GM23248 (cell line): ENCODE measurements at regions not wholly inside any gene's neighbourhood (a gene's known extent, or its start where the extent isn't known, plus 50 kb on each side); places are given as distances from the start of the nearest gene placed in this dataset.

ENCODE experiments used
- DNase-seq: peaks from one replicate; pipeline ENCODE4 v3.0.0-alpha.2; 2015
- H2AFZ ChIP-seq: fragments of 200-600 bp; sonication (generic); 2 replicates; pipeline ENCODE4 v1.6.1; 2016; ENCODE audit warnings: antibody characterized with exemption
- H3F3A ChIP-seq: fragments of 200-600 bp; sonication (generic); 2 replicates; pipeline ENCODE4 v1.6.1; 2016; ENCODE audit warnings: mild to moderate bottlenecking, antibody characterized with exemption, mixed run types; ENCODE audit not compliant: insufficient read depth
- H3K27ac ChIP-seq: fragments of 200-600 bp; sonication (generic); 2 replicates; pipeline ENCODE4 v1.5.1; 2016; ENCODE audit warnings: mild to moderate bottlenecking
- H3K27me3 ChIP-seq: fragments of 200-600 bp; sonication (generic); replicated peaks from 2 replicates; pipeline ENCODE4 v1.6.1; 2016; ENCODE audit warnings: mild to moderate bottlenecking; ENCODE audit not compliant: insufficient read depth
- H3K36me3 ChIP-seq: fragments of 200-600 bp; sonication (generic); 2 replicates; pipeline ENCODE4 v1.6.1; 2016; ENCODE audit warnings: low read depth, mild to moderate bottlenecking
- H3K4me1 ChIP-seq: fragments of 200-600 bp; sonication (generic); 2 replicates; pipeline ENCODE4 v1.6.1; 2016; ENCODE audit warnings: mild to moderate bottlenecking; ENCODE audit not compliant: insufficient read depth
- H3K4me2 ChIP-seq: fragments of 200-600 bp; sonication (generic); one replicate; pipeline ENCODE4 v1.6.1; 2016; ENCODE audit warnings: mild to moderate bottlenecking; ENCODE audit not compliant: unreplicated experiment
- H3K4me3 ChIP-seq: fragments of 200-600 bp; sonication (generic); 2 replicates; pipeline ENCODE4 v1.5.1; 2016; ENCODE audit warnings: mild to moderate bottlenecking
- H3K79me2 ChIP-seq: fragments of 200-600 bp; sonication (generic); 2 replicates; pipeline ENCODE4 v1.6.1; 2016; ENCODE audit warnings: mild to moderate bottlenecking; ENCODE audit not compliant: insufficient read depth
- H3K9ac ChIP-seq: fragments of 200-600 bp; sonication (generic); 2 replicates; pipeline ENCODE4 v1.6.1; 2016; ENCODE audit warnings: mild to moderate bottlenecking
- H3K9me2 ChIP-seq: fragments of 200-600 bp; sonication (generic); 2 replicates; pipeline ENCODE4 v1.6.1; 2016; ENCODE audit warnings: mixed run types, mild to moderate bottlenecking, moderate library complexity; ENCODE audit not compliant: insufficient read depth
- H3K9me3 ChIP-seq: fragments of 200-600 bp; sonication (generic); one replicate; pipeline ENCODE4 v1.6.1; 2017; ENCODE audit warnings: low read depth
- H4K20me1 ChIP-seq: fragments of 200-600 bp; sonication (generic); 2 replicates; pipeline ENCODE4 v1.6.0; 2016; ENCODE audit not compliant: insufficient read depth
- EZH2 ChIP-seq: fragments of 200-600 bp; sonication (generic); IDR thresholded peaks from 2 replicates; pipeline ENCODE4 v1.6.1; 2018; ENCODE audit warnings: antibody characterized with exemption, mild to moderate bottlenecking; ENCODE audit not compliant: insufficient read depth, poor library complexity, severe bottlenecking
- EZH2phosphoT487 ChIP-seq: fragments of 200-600 bp; sonication (generic); IDR thresholded peaks from 2 replicates; pipeline ENCODE4 v1.6.1; 2018; ENCODE audit warnings: antibody characterized with exemption, moderate library complexity, mild to moderate bottlenecking, low read depth; ENCODE audit not compliant: insufficient read depth
- WGBS, 2 experiments: methylation state at CpG; one replicate each; pipeline ENCODE4 v1.1.6; 2015 to 2017; ENCODE audit warnings: low lambda C conversion rate in 2 of 2, low coverage in 1 of 2; ENCODE audit errors: missing lambda C conversion rate in 2 of 2; 5-methylcytosine and 5-hydroxymethylcytosine counted together
- in situ Hi-C: fragments of 300-500 bp; cut with MboI; formaldehyde crosslinking; loops from 2 replicates; pipeline ENCODE4 v1.15.0; 2020

DNA sequence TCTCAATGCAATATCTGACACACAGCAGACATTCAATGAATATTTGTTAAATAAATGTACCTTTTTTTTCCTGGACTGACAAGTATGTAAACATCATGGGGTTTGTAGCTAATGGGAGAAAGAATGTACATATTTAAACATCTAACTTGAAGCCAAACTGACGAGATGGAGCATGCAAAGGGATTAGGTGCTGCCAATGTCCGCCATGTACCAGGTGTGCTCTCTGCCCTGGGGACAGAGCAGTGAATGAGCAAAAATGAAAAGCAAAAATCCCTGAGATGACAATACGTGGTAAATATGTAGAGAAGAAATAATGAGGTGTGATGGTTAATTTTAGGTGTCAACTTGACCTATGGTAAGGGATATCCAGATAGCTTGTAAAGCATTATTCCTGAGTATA is 247.4 kb upstream of the CELF4 start:
- in situ Hi-C loops: no loop called here
- TF ChIP-seq EZH2phosphoT487 (no peak), EZH2 (no peak)
- Histone ChIP-seq H4K20me1 (no peaks in the 10 kb centered on the region), H2AFZ (no peak overlapping the region), H3K4me1 (no peaks in the 10 kb centered on the region), H3K27ac (no peak overlapping the region), H3K79me2 (no peaks in the 10 kb centered on the region), H3K4me3 (no peak overlapping the region), H3K4me2 (no peak overlapping the region), H3K9me3 (no peaks in the 10 kb centered on the region), H3K9me2 (no peaks in the 10 kb centered on the region), H3K9ac (no peak overlapping the region), H3F3A (no peaks in the 10 kb centered on the region), H3K36me3 (no peaks in the 10 kb centered on the region), H3K27me3 (no peaks in the 10 kb centered on the region)
- 11 to 13% methylated on average over 3 of the region's 3 CpGs for WGBS, 2 experiments
- DNase-seq: no peak

DNA sequence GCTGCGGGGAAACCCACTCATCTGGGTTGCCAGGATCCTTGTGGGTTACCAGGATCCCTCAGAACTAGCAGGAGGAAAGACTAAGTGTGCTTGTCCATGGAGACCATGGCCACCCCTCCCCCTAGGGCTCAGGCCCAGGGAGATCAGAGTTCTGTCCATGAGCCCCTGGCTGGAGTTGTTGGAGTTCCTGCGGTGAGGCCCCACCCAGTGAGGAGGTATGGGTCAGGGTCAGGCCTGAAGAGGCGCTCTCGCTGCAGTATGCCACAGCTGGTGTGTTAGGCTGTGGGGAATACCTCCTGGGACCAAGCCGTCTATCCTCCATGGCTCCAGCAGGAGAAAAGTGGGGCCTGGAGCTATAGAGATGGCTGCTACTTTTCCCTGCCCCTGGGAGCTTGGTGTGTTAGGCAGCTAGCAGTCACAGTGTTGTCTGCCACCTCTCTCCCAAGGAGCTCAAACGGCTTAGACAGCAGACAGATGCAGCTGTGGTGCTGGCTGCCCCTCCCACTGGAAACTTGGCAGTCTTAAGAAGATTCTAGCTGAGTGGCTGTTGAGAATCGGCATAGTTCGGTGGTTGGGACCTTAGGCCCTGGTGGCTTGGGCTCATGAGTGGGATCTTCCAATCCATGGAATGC is 240.3 kb upstream of the CELF4 start:
- Histone ChIP-seq H2AFZ (no peak overlapping the region), H3K9me2 (no peaks in the 10 kb centered on the region), H3F3A (no peaks in the 10 kb centered on the region), H4K20me1 (no peaks in the 10 kb centered on the region), H3K9ac (no peak overlapping the region), H3K79me2 (no peaks in the 10 kb centered on the region), H3K9me3 (no peaks in the 10 kb centered on the region), H3K4me2 (no peak overlapping the region), H3K27me3 (no peaks in the 10 kb centered on the region), H3K36me3 (no peaks in the 10 kb centered on the region), H3K4me1 (no peaks in the 10 kb centered on the region), H3K4me3 (no peak overlapping the region), H3K27ac (no peak overlapping the region)
- TF ChIP-seq EZH2phosphoT487 (no peak), EZH2 (no peak)
- 40% methylated on average over 8 of the region's 8 CpGs for WGBS, 2 experiments
- in situ Hi-C loops: no loop called here
- no peak for DNase-seq

GRCh38 chr18:37796823-37797349 is 231.3 kb upstream of the CELF4 start:
- in situ Hi-C loops: no loop called here

GRCh38 chr18:37787452-37787851 is 221.9 kb upstream of the CELF4 start:
- no peak overlapping the region for H2AFZ ChIP-seq
- no peaks in the 10 kb centered on the region for H3K9me2 ChIP-seq
- no peak overlapping the region for H3K4me2 ChIP-seq
- TF ChIP-seq EZH2phosphoT487: no peak
- TF ChIP-seq EZH2: no peak
- H3K27me3 ChIP-seq: no peaks in the 10 kb centered on the region
- DNase-seq: no peak
- no peak overlapping the region for H3K27ac ChIP-seq
- in situ Hi-C loops: no loop called here
- no peaks in the 10 kb centered on the region for H3K9me3 ChIP-seq
- H3K9ac ChIP-seq: no peak overlapping the region
- no peaks in the 10 kb centered on the region for H3K36me3 ChIP-seq
- no peaks in the 10 kb centered on the region for H4K20me1 ChIP-seq
- H3F3A ChIP-seq: no peaks in the 10 kb centered on the region
- no peaks in the 10 kb centered on the region for H3K4me1 ChIP-seq
- no peak overlapping the region for H3K4me3 ChIP-seq
- no peaks in the 10 kb centered on the region for H3K79me2 ChIP-seq

More at GRCh38 chr18:37796823-37797349, 231.3 kb upstream of the CELF4 start:
- WGBS, 2 experiments: 15 to 18% methylated on average over 6 of the region's 6 CpGs
- no peaks in the 10 kb centered on the region for H3K9me2 ChIP-seq
- H3K79me2 ChIP-seq: no peaks in the 10 kb centered on the region
- no peaks in the 10 kb centered on the region for H3K4me1 ChIP-seq
- TF ChIP-seq EZH2: no peak
- TF ChIP-seq EZH2phosphoT487: no peak
- H3K4me2 ChIP-seq: no peak overlapping the region
- no peak overlapping the region for H3K27ac ChIP-seq
- H2AFZ ChIP-seq: no peak overlapping the region
- H3K9me3 ChIP-seq: no peaks in the 10 kb centered on the region
- no peaks in the 10 kb centered on the region for H3K27me3 ChIP-seq
- H4K20me1 ChIP-seq: no peaks in the 10 kb centered on the region
- no peaks in the 10 kb centered on the region for H3F3A ChIP-seq
- no peaks in the 10 kb centered on the region for H3K36me3 ChIP-seq
- H3K4me3 ChIP-seq: no peak overlapping the region
- DNase-seq: no peak
- H3K9ac ChIP-seq: no peak overlapping the region

DNA sequence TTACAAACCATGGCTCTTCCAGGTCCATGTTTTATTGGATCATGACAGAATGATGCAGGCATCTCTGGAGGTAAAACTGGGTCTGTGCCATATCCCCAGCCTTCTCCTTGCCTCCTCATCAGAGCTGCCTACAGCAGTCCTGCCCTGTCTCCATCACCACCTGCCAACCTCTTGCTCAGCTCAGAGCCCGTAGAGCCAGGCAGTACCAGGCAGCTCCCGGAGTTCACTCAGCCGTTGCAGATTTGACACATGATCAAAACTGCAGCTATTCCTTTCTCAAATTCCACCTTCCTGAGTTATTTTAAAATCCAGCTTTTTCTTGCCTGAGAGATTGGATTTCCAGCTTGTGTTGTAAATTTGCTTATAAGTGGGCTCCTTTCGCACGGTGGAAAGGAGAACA is 218.2 kb upstream of the CELF4 start:
- no peak for DNase-seq
- Histone ChIP-seq H3K36me3 (no peaks in the 10 kb centered on the region), H3K4me1 (no peaks in the 10 kb centered on the region), H3K27ac (no peak overlapping the region), H3K9ac (no peak overlapping the region), H3K4me2 (no peak overlapping the region), H4K20me1 (no peaks in the 10 kb centered on the region), H3K9me3 (no peaks in the 10 kb centered on the region), H3K27me3 (no peaks in the 10 kb centered on the region), H3F3A (no peaks in the 10 kb centered on the region), H2AFZ (no peak overlapping the region), H3K4me3 (no peak overlapping the region), H3K79me2 (no peaks in the 10 kb centered on the region), H3K9me2 (no peaks in the 10 kb centered on the region)
- WGBS, 2 experiments: 35 to 43% methylated on average over 5 of the region's 5 CpGs
- in situ Hi-C loops: no loop called here
- TF ChIP-seq EZH2 (no peak), EZH2phosphoT487 (no peak)
